TTC549 (cell line): ENCODE measurements at regions not wholly inside any gene's neighbourhood (a gene's known extent, or its start where the extent isn't known, plus 50 kb on each side); places are given as distances from the start of the nearest gene placed in this dataset.
"Not testable (repeated sequence)": the region's sequence is repeated elsewhere in the genome, so short reads cannot be mapped to it uniquely, and the experiment has no call there.

ENCODE experiments used
- FAIRE-seq: peaks from 2 replicates; lab custom pipeline; 2012; peaks lifted over from hg19 to GRCh38; lab: Jason Lieb, UNC

GRCh38 chr5:158245513-158245912 lies 386.6 kb upstream of the CLINT1 start:
- FAIRE-seq = no peak

GRCh38 chr5:158244882-158245281 lies 385.9 kb upstream of the CLINT1 start:
- FAIRE-seq = no peak

GRCh38 chr5:158236511-158237335 lies 377.8 kb upstream of the CLINT1 start:
- FAIRE-seq = no peak

- FAIRE-seq = no peak
Observed at GRCh38 chr5:158235159-158235547, 376.2 kb upstream of the CLINT1 start.

- FAIRE-seq = no peak
Observed at GRCh38 chr5:158234323-158235158, 375.6 kb upstream of the CLINT1 start.

GRCh38 chr5:158233735-158234322 lies 374.9 kb upstream of the CLINT1 start:
- FAIRE-seq = no peak

- FAIRE-seq = not testable (repeated sequence)
Observed at GRCh38 chr5:158227314-158227713, 368.4 kb upstream of the CLINT1 start.

- no peak for FAIRE-seq
Observed at GRCh38 chr5:158226496-158226895, 367.6 kb upstream of the CLINT1 start.

GRCh38 chr5:158224253-158224652 lies 365.3 kb upstream of the CLINT1 start:
- FAIRE-seq = no peak

GRCh38 chr5:158223054-158223600 lies 364.2 kb upstream of the CLINT1 start:
- no peak for FAIRE-seq

GRCh38 chr5:158212917-158213316 lies 354.0 kb upstream of the CLINT1 start:
- FAIRE-seq = no peak

GRCh38 chr5:158212237-158212636 lies 353.3 kb upstream of the CLINT1 start:
- no peak for FAIRE-seq

GRCh38 chr5:158209219-158209908 lies 350.4 kb upstream of the CLINT1 start:
- FAIRE-seq = no peak

GRCh38 chr5:158207733-158208132 lies 348.8 kb upstream of the CLINT1 start:
- no peak for FAIRE-seq

- FAIRE-seq = no peak
Observed at GRCh38 chr5:158205992-158206391, 347.0 kb upstream of the CLINT1 start.

- FAIRE-seq = no peak
Observed at GRCh38 chr5:158203261-158203660, 344.3 kb upstream of the CLINT1 start.

- FAIRE-seq = no peak
Observed at GRCh38 chr5:158202801-158203200, 343.9 kb upstream of the CLINT1 start.

- no peak for FAIRE-seq
Observed at GRCh38 chr5:158200619-158201018, 341.7 kb upstream of the CLINT1 start.

GRCh38 chr5:158198636-158199035 lies 339.7 kb upstream of the CLINT1 start:
- FAIRE-seq = no peak

- FAIRE-seq = no peak
Observed at GRCh38 chr5:158195416-158196210, 336.7 kb upstream of the CLINT1 start.

GRCh38 chr5:158194561-158194976 lies 335.6 kb upstream of the CLINT1 start:
- no peak for FAIRE-seq
